ENCODE measurements at regions not wholly inside any gene's neighbourhood (a gene's known extent, or its start where the extent isn't known, plus 50 kb on each side); places are given as distances from the start of the nearest gene placed in this dataset.

DNA sequence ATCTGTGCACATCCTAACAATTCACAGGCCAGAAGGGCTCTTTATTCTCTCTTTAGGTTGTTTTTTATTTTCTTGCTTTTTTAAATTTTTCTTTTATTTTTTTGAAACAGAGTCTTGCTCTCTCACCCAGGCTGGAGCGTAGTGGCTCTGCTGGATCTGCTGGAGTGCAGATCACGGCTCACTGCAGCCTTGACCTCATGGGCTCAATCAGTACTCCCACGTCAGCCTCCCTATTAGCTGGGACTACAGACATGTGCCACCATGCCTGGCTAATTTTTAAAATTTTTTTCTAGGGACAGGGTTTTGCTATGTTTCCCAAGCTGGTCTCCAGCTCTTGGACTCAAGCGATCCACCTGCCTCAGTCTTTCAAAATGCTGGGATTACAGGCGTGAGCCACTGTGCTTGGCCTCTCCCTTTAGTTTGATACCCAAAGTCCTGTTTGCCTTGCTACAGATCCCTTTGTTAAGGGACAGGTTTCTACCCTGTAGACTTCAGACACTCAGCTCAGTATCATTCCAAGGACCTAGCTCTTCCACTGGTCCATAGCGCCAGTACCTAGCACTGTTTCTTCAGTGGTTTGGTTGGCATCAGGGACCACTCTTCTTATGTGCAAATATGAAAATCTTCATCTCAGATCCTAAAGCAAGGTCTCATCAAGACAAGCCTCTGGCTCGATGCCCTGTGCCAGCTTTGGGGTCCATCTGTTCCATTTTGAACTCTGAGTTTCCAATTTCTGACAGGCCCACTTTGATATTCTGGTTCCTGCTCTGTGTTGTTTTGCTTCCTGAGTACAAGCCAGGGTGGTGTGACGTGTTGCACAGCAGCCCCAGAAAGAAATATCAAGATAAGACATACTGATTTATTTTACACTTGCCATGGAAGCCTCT, 211.7 kb downstream of the FAT3 start:
- no peak for TF ChIP-seq EZH2 (IDR thresholded peaks at IDR 0.05; ENCODE audit: insufficient read depth, poor library complexity, severe bottlenecking)
- TF ChIP-seq EZH2phosphoT487 (IDR thresholded peaks at IDR 0.05; ENCODE audit: insufficient read depth, low read depth), result no peak

Data from GM23248 (cell line).